NOMO-1 treated with dmso at 0.1 percent for 144 hours (cell line): ENCODE measurements at regions not wholly inside any gene's neighbourhood (a gene's known extent, or its start where the extent isn't known, plus 50 kb on each side); places are given as distances from the start of the nearest gene placed in this dataset.

Experiments
- DNase-seq: peaks from one replicate; lab custom pipeline; 2025; ENCODE audit not compliant: unreplicated experiment; lab: John Stamatoyannopoulos, UW

DNA sequence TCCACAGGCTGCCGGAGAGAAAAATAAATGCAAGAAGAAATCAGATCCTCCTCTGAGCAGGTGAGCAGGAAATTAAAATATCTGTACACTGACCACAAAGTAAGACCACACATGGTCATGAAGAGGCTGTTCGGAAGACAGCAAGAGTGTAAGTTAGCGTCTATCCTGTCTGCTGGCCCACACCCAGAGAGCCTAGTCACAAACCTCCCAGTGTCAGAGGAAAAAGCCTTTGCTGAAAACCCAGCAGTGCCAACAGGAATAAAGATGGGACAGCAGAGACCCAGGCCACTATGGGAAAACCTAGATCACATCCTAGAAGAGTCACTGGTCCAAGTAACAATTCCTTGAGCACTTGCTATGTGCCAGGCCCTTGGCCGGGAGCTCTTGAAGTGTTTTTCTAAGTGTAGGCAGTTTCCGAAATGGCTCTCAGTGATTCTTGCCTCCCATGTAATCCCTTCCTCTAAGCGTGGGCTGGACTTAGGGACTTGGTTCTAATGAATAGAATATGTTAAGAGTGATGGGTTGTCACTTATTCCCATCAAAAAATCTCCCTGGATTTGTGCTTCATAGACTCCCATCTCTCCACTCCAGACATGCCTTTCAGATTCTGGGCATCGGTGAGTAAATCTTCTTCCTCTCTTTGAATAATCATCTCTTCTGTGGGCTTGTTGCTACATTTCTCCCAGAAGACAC is 110.9 kb upstream of the PKDCC start:
- DNase-seq: no peak

DNA sequence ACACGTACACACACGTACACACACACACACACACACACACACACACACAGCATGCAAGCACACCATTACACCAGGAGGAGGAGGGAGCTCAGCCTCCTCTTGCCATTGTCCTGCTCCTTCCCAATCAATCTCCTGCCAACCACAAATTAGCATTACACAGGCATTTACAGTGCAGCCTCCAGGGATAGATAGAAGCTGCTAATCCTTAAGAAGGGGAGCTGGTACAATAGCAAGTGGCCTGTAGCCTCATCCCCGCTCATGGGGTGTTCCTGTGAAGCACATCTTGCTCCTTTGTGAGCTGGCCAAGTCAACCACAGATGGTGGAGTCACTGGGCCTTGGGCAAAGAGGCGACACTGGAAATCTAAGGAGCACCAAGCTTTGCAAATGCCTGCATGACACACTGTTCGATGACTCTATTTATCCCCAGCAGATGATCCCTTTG is 110.3 kb upstream of the PKDCC start:
- no peak for DNase-seq

DNA sequence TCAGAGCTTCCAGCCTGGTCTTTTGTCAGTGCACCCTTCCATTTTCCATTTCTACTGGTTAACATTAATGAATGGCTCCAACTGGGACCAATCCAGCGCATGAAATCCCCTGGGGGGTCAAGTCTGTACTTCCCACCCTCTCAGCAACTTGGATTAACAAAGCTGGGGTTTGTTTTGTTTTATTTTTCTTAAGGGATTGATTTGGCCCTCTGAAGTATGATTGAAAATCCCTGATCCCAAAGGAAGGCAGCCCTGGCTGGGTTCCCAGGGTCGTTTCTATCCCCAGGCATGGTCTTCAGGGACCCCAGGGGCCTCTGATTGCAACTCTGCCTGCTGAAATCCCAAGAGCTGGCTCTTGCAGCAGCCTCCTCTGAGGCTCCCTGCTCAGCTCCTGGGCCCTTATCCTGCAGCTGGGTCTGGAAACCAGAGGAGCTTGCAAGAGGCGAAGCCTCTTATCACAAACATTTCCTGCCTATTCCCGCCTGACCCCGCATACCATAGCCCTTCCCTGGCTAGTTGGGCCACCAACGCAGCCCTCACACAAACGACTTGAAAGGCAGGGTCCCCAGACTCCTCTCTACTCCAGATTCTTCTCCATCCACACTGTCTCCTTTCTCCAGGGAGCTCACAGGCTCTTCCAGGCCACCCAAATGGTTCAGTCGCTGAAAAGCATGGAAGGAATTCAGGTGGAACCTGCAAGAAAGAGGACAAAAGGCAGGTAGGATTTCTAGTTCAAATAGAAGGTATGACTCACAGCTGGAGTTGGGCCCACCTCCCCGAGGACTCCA is 109.7 kb upstream of the PKDCC start:
- DNase-seq: no peak

DNA sequence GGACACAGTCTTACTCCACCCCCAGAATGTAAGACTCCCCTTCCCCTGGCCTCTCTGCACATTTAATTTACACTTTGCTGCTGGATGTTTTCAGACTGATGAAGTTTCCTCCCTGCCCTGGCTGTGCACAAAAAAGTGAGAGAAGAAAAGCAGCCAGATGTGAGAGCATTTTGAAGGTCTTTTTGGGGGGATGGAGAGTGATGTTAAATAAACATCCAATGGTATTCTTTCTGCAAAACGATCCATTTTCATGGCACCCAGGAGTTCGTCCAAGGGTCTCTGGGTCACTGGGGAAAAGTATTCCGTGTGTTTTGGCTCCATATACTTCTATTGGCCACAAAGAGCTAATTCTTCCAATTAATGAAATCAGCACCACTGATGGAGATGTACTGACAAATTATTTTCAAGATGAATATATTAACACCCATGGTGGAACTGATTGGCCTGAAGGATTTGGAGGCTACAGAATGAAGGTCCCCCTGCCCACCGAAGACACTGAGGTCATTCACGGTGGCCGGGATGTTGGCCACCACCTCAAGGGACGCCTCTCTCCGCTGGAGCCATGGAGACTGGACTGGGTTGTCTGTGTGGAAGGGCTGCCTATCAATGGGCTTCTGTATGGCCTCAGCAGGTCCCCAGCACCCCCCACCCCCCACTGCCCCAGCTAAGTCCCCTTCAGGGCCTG is 107.6 kb upstream of the PKDCC start:
- DNase-seq: no peak

DNA sequence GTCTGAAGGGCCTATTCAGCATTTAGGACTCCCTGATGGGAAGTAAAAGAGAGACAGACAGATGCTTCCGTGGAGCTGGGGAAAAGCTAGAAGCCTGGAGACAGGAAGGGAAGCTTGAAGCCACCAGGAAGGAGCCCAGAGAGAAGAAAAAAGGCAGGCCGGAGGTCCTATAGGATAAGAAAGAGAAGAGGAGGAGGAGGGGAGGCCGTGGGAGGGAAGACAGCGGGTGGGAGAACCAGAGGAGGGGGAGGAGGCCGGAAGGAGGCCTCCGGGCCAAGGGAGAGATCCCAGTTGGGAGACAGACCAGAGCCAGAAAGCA is 107.1 kb upstream of the PKDCC start:
- no peak for DNase-seq

DNA sequence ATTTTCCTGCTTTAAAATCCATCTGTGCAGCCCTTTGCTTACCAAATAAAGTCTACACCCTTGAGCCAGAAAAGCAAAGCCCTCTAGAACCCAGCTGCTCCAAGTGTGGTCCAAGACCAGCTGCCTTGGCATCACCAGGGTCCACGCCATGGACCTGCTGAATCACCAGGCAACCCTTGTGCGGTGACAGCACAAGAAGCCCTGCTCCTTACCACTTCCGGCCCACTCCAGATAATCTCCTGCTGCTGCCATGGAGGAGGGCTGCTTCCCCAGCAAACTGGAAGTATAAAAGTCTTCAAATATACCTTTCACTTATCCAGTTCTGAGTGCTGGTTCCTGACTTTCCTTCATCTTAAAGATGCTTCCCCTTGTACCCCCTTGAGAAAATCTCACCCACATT is 106.0 kb upstream of the PKDCC start:
- DNase-seq: no peak

- no peak for DNase-seq
These were observed 105.5 kb upstream of the PKDCC start for GRCh38 chr2:41942278-41942677.

- DNase-seq: no peak
These were observed 104.7 kb upstream of the PKDCC start for GRCh38 chr2:41943159-41943558.

- DNase-seq: no peak
These were observed 103.5 kb upstream of the PKDCC start for GRCh38 chr2:41944220-41944880.

GRCh38 chr2:41947701-41948396 is 100.0 kb upstream of the PKDCC start:
- no peak for DNase-seq

GRCh38 chr2:41948397-41948763 is 99.4 kb upstream of the PKDCC start:
- DNase-seq: no peak

- DNase-seq: no peak
These were observed 98.5 kb upstream of the PKDCC start for GRCh38 chr2:41949091-41949882.

- DNase-seq: no peak
These were observed 97.7 kb upstream of the PKDCC start for GRCh38 chr2:41949883-41950665.

DNA sequence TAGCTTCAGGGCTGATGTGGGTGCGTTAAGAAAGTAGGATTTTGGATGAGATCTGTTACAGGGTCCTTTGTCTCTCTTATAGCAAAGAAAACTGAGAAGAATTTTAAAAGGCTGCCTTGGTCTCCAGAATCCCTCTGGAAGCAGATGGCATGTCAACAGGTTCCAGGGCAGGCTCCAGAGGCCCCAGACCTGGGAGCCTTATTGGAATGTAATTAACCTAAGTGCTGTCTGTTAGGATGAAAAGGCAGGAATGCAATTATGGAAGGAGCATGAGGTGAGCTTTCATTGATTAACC is 97.2 kb upstream of the PKDCC start:
- DNase-seq: no peak

DNA sequence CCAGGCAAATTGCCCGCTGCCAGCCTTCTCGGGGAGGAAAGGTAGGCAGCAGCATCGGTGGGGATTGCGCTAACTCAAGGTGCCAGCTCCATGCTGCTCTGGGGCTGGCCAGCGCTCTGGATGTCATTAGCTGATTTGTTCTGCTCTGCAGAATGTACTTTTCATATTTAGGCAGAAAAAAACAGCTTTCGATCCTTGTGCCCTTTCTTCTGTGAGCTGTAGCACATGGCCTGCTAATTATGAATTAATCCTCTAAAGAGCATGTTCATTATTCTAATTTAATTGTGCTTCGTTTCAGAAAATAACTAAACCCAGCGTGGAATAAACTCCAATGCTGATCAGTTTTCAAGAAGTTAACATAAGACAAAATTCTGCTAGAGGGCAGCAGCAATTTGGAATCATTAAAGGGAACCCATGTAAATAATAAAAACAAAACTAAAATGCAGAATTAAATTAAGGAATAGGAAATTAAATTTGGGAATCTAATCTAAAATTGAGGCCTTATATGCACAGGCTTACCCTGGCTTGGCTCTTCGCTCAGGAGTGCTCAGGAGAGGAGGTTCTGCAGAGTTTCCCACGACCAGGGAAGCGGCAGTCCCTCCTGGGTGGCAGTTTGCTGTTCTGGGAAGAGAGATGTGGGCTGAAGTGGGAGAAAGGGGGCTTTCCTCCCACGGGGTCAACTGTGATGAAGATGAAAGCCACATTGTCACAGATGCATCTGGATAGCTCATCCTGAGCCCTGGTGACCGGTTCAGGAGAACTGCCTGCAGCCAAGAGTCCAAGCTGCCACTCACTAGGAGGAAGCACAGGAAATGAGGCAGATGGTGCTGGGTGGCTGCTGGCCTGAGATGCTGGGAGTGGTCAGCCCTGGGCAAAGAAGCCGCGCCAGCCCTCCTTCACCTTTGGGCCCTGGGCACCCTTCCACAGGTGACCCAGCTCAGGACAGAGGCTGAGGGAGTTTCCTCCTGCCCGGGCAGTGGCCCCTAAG is 93.2 kb upstream of the PKDCC start:
- DNase-seq: no peak

- peak; percentile 56 for DNase-seq
These were observed 92.3 kb upstream of the PKDCC start for GRCh38 chr2:41955316-41956043.

- DNase-seq: no peak
These were observed 90.4 kb upstream of the PKDCC start for GRCh38 chr2:41957431-41957830.

- DNase-seq: no peak
These were observed 89.6 kb upstream of the PKDCC start for GRCh38 chr2:41958251-41958650.
